ACC112 (cell line): ENCODE measurements at regions not wholly inside any gene's neighbourhood (a gene's known extent, or its start where the extent isn't known, plus 50 kb on each side); places are given as distances from the start of the nearest gene placed in this dataset.

Experiments used
- H2AFZ ChIP-seq: fragments of 200-600 bp; sonication (generic); one replicate; pipeline ENCODE4 v1.6.0; 2017; ENCODE audit warnings: antibody characterized with exemption, low read length; ENCODE audit not compliant: unreplicated experiment
- H3K27ac ChIP-seq: fragments of 200-600 bp; sonication (generic); 2 replicates; pipeline ENCODE4 v1.5.1; 2014; ENCODE audit warnings: low read depth, mild to moderate bottlenecking, antibody characterized with exemption, low read length, moderate library complexity
- H3K27me3 ChIP-seq: fragments of 200-600 bp; sonication (generic); 2 replicates; pipeline ENCODE4 v1.6.1; 2014; ENCODE audit warnings: mild to moderate bottlenecking, antibody characterized with exemption, low read length, moderate library complexity, mixed read lengths; ENCODE audit not compliant: insufficient read depth
- H3K36me3 ChIP-seq: fragments of 200-600 bp; sonication (generic); 2 replicates; pipeline ENCODE4 v1.6.1; 2016; ENCODE audit warnings: mild to moderate bottlenecking, antibody characterized with exemption, low read length, moderate library complexity, mixed read lengths; ENCODE audit not compliant: insufficient read depth
- H3K4me1 ChIP-seq: fragments of 200-600 bp; sonication (generic); one replicate; pipeline ENCODE4 v1.6.1; 2016; ENCODE audit warnings: low read length, mixed read lengths; ENCODE audit not compliant: insufficient read depth, unreplicated experiment, control insufficient read depth
- H3K4me3 ChIP-seq: fragments of 200-600 bp; sonication (generic); 2 replicates; pipeline ENCODE4 v1.5.1; 2014; ENCODE audit warnings: mild to moderate bottlenecking, low read depth, low read length
- H3K79me2 ChIP-seq: fragments of 200-600 bp; sonication (generic); one replicate; pipeline ENCODE4 v1.6.0; 2016; ENCODE audit warnings: low read length; ENCODE audit not compliant: control insufficient read depth, unreplicated experiment, insufficient read depth

DNA sequence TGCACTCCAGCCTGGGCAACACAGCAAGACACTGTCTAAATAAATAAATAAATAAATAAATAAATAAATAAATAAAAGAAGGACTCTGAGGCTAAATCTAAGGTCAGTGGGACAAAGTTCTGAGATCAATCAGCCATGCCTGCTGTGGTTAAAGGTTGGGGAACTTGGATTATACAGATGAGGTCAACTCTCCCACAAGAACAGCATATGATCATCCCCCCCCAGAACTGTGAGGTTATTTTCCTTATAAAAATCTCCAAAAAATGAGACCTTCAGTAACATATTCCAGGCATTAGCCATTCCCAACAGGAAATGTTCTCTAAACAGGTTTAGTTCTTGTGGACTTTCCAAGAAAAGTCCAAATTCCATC, 90.3 kb downstream of the C16orf95 start:
- Histone ChIP-seq H3K36me3 (no peaks in the 10 kb centered on the region), H3K4me1 (peaks cover 13% of the 10 kb centered on the region), H2AFZ (peak overlapping the region; percentile 53), H3K4me3 (no peak overlapping the region), H3K79me2 (no peaks in the 10 kb centered on the region), H3K27ac (peak overlapping the region; percentile 85), H3K27me3 (no peaks in the 10 kb centered on the region)

DNA sequence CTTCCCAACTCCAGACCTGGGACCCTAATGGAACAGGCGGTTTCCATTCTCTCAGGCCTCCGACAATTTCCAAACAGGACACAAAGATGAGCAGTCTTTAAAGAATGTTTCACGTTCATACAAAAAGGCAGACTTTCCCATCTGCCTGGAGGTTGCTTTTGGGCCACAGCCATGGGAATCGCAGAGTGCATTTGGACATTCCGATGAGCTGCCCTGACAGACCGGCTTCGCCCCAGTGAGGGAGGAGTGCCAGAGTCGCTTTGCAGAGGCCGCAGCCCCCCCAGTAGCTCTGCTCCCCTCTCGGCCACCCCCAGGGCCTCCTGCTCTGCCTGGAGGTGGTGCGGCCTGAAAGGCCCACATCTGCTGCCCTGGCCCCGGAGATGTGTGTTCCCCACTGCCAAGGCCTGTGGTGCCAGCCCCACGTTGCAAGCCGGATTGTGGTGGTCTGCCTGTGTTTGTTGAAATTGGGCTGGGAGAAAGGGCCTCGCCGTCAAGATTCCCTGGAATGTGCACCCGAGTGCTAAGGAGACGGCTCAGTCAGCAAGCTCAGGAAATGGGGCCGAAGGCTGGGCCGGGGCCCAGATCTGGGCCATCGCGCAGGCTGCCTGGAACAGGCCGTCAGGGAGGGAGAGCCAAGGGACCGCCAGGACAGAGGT, 89.8 kb downstream of the C16orf95 start:
- Histone ChIP-seq H3K27ac (peak overlapping the region; percentile 85), H3K36me3 (no peaks in the 10 kb centered on the region), H3K4me3 (no peak overlapping the region), H3K79me2 (no peaks in the 10 kb centered on the region), H2AFZ (peak overlapping the region; percentile 53), H3K4me1 (peaks cover 13% of the 10 kb centered on the region), H3K27me3 (no peaks in the 10 kb centered on the region)

DNA sequence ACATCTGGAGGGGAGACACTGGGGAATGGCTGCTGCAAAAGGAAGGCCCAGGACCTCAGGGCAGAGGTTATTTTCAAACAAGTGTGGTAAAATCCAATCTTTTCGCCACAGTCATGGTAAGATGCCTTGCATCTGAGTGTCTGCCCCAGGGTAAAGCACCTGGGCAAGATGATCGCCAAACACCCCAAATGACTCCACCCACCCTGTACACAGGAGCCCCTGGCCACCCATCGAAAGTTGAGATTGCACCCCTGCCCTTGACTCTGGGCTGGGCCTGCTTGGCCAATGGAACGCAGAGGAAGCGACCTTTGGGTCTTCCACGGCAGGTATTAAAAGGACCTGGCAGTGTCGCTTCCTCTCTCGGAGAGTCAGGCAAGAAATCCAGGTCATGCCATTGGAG, 88.8 kb downstream of the C16orf95 start:
- Histone ChIP-seq H3K4me1 (peaks cover 13% of the 10 kb centered on the region), H3K27me3 (no peaks in the 10 kb centered on the region), H3K79me2 (no peaks in the 10 kb centered on the region), H3K4me3 (no peak overlapping the region), H3K36me3 (no peaks in the 10 kb centered on the region), H2AFZ (no peak overlapping the region), H3K27ac (no peak overlapping the region)

DNA sequence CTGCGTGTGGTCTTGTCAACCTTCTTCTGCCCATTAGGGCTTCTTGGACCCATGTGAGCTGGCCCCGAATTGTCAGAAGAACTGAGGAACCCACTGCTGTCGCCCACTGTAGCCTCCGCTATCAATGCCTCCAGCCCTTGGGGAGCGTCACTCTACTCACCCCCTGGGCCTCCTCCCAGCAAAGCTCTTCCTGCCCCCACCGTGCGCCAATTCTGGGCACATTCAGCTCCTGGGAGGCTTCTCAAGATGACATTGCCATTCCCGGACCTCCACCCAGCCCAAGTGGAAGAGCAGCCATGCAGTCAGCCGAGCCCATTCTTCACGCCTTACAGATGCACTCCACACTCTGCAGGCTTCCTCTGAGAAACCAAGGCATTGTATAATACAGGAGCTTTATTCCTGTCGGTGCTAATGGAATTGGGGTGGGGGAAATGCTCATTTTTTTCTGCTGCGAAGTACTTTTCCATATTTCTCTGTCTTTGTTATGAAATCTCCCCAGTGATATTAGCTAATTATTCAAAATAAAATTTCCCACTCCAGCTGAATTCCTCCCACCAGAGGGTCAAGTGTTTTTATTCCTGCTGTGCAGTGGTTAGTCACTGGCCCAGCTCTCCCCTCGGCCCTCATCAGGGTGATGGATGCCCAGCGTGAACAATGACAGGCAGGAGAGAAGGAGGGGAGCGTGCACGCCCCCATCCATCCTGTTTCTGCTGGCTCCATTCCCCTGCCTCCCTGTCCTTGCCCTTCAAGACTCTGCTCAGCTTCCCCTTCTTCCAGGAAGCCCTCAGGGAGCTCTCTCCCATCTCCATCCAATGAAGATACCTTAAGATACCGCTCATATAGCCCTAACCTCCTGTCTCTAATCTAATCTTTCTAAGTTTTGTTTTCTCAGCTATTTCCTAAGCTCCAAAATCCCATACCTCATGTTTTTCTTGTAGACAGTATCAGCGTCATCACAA, 87.7 kb downstream of the C16orf95 start:
- Histone ChIP-seq H3K4me3 (no peak overlapping the region), H3K36me3 (no peaks in the 10 kb centered on the region), H3K79me2 (no peaks in the 10 kb centered on the region), H3K27ac (no peak overlapping the region), H3K27me3 (no peaks in the 10 kb centered on the region), H2AFZ (no peak overlapping the region), H3K4me1 (peaks cover 13% of the 10 kb centered on the region)

DNA sequence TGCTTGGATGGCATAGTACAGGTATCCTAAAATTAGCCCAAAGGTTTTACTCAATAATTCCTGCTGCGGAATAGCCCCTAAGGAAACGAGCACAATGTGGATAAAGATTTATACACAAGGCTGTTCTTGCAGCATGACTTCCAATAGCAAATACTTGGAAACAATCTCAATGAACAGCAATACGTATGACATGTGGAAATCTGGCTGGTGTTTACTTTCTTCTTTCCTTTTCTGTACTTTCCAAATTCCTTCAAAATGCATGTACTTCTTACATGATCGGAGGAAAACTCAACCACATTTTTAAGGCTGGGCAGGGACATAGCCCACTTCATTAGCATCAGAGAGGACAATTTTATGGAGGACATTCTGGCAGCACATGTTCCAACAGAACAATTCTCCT, 86.6 kb downstream of the C16orf95 start:
- H3K36me3 ChIP-seq, result no peaks in the 10 kb centered on the region
- peaks cover 13% of the 10 kb centered on the region for H3K4me1 ChIP-seq
- no peak overlapping the region for H3K4me3 ChIP-seq
- no peaks in the 10 kb centered on the region for H3K79me2 ChIP-seq
- H3K27ac ChIP-seq, result no peak overlapping the region
- H3K27me3 ChIP-seq, result no peaks in the 10 kb centered on the region
- H2AFZ ChIP-seq, result no peak overlapping the region

DNA sequence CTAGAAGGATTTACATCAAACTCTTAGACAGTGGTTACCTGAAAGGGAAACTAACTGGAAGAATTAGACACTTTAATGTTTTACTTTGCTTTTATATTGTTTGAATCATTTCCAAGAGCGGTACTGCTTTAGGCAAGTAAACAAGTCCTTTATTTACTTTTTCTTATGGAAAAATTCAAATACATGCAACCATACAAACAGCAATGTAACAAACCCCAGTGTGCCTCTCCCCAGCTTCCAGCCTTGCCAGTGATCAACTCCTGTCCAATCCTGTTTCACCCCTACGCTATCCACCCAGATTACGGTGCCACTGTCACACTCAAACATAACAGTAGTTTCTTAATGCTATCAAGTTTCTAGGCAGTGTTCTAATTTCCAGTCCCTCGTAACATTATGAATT, 85.9 kb downstream of the C16orf95 start:
- Histone ChIP-seq H3K4me1 (peaks cover 13% of the 10 kb centered on the region), H3K36me3 (no peaks in the 10 kb centered on the region), H3K27ac (no peak overlapping the region), H3K27me3 (no peaks in the 10 kb centered on the region), H3K79me2 (no peaks in the 10 kb centered on the region), H2AFZ (no peak overlapping the region), H3K4me3 (no peak overlapping the region)

DNA sequence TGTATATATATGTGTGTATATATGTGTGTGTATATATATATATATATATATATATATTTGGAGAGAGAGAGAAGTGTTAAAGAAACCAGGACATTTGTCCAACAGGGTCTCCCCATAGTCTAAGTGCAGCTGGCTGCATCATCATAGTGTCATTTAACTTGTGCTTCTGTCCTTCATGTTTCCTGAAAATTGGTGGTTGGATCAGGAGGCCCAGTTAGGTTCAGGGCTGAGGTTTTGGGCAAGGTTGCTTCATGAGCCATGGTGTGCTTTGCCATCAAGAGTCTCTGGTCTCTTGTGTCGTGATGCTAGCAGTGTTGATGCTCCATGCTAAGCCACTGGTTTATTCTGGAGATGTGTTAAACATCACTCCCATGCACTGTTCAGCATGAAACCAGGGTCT, 85.3 kb downstream of the C16orf95 start:
- Histone ChIP-seq H3K27me3 (no peaks in the 10 kb centered on the region), H3K4me1 (peaks cover 12% of the 10 kb centered on the region), H3K36me3 (no peaks in the 10 kb centered on the region), H2AFZ (no peak overlapping the region), H3K79me2 (no peaks in the 10 kb centered on the region), H3K27ac (no peak overlapping the region), H3K4me3 (no peak overlapping the region)

DNA sequence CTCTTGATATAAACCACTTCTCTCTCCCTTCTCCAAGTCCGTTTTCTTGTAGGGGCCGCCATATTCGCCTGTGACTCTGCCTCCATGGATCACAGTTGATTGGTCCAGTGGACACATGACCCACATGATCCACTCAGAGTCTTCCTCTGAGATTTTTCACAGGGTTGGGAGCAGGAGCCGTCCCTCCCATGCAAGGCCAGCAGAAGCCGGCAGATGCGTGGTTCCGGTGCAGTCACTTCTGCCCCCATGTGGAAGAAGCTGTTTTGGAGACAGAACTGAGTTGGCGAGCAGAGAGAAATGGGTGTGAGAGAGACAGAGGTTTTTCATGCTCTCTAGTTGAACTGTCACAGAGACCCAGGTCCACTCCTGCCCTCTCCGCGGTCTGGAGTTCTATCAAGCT, 83.3 kb downstream of the C16orf95 start:
- Histone ChIP-seq H3K36me3 (no peaks in the 10 kb centered on the region), H3K4me1 (no peaks in the 10 kb centered on the region), H2AFZ (no peak overlapping the region), H3K4me3 (no peak overlapping the region), H3K27ac (no peak overlapping the region), H3K79me2 (no peaks in the 10 kb centered on the region), H3K27me3 (no peaks in the 10 kb centered on the region)

DNA sequence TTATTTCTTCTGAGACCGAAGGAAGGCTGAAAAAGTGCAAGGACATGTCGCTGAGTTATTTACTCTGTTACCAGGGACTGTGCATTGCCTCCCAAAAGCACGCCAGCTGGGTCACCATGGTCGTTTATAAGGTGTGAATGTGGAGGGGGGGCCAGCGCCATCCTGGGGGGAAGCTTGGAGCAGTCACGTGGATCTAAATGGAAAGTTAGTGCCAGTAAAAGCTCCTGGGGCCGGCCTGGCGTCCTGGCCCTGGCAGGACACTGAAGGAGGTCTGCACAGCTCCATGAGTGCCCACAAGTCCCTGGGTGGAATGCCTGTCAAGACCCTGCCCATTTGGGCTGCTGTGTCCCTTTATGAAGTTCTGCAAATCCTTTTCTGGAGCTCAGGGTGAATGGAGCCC, 82.6 kb downstream of the C16orf95 start:
- H3K27me3 ChIP-seq, result no peaks in the 10 kb centered on the region
- H2AFZ ChIP-seq, result no peak overlapping the region
- no peaks in the 10 kb centered on the region for H3K79me2 ChIP-seq
- H3K27ac ChIP-seq, result no peak overlapping the region
- H3K4me1 ChIP-seq, result no peaks in the 10 kb centered on the region
- no peaks in the 10 kb centered on the region for H3K36me3 ChIP-seq
- no peak overlapping the region for H3K4me3 ChIP-seq

DNA sequence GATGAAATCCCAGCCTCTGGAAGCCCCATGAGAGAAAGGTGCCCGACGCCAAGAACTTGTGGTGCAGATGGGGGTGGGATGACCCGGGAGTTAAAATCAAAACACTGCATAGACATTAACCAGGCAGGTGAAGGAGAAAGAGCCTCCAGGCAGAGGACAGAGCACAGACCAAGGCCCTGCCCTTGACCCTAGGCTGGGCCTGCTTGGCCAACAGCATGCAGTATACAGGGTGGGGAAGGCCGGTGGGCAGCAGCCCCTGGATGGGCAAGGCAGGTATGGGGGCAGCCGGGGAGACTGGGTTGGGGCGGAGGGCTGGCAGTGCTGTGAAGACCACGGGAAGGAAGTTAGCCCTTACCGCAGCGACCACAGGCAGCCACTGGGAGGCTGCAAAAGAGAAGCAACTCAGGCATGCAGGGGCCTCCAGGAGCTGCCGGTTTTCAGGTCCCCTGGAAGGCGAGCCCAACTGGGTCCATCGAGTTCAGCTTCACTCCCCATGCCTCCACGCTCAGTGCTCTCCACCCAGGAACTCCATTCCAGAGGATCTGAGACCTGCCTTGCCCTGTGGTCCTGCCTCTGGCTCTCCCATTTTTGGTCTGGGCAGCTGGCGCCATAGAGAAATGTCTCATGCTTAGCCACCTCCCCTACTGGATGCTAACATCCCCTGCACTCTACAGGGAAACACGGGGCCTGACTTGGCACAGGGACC, 81.2 kb downstream of the C16orf95 start:
- Histone ChIP-seq H3K4me1 (no peaks in the 10 kb centered on the region), H3K27me3 (no peaks in the 10 kb centered on the region), H3K4me3 (no peak overlapping the region), H2AFZ (no peak overlapping the region), H3K27ac (no peak overlapping the region), H3K36me3 (no peaks in the 10 kb centered on the region), H3K79me2 (no peaks in the 10 kb centered on the region)
